ENCODE measurements at regions not wholly inside any gene's neighbourhood (a gene's known extent, or its start where the extent isn't known, plus 50 kb on each side); places are given as distances from the start of the nearest gene placed in this dataset.
"Not testable (repeated sequence)": the region's sequence is repeated elsewhere in the genome, so short reads cannot be mapped to it uniquely, and the experiment has no call there.

GRCh38 chr15:20608179-20608578 is 66.6 kb upstream of the GOLGA6L6 start:
- H3K36me3 Mint-ChIP-seq; H3K27me3 Mint-ChIP-seq; DNase-seq (ENCODE audit: low spot score in 2 of 2); ATAC-seq (ENCODE audit: low read depth); H3K9me3 Mint-ChIP-seq; H3K4me1 Mint-ChIP-seq; H3K4me3 Mint-ChIP-seq; H3K27ac Mint-ChIP-seq: not testable (repeated sequence)

- not testable (repeated sequence) for H3K9me3 Mint-ChIP-seq; H3K27me3 Mint-ChIP-seq; H3K27ac Mint-ChIP-seq; H3K4me1 Mint-ChIP-seq; ATAC-seq (ENCODE audit: low read depth); H3K4me3 Mint-ChIP-seq; DNase-seq (ENCODE audit: low spot score in 2 of 2); H3K36me3 Mint-ChIP-seq
Observed at GRCh38 chr15:20597245-20597644, 55.6 kb upstream of the GOLGA6L6 start.

- not testable (repeated sequence) for DNase-seq (ENCODE audit: low spot score in 2 of 2); H3K4me3 Mint-ChIP-seq; H3K4me1 Mint-ChIP-seq; H3K27me3 Mint-ChIP-seq; H3K36me3 Mint-ChIP-seq; H3K27ac Mint-ChIP-seq; H3K9me3 Mint-ChIP-seq; ATAC-seq (ENCODE audit: low read depth)
Observed at GRCh38 chr15:20594219-20594618, 52.6 kb upstream of the GOLGA6L6 start.

GRCh38 chr15:20591936-20592335 is 50.3 kb upstream of the GOLGA6L6 start:
- ATAC-seq (ENCODE audit: low read depth); H3K27ac Mint-ChIP-seq: not testable (repeated sequence)

More at GRCh38 chr15:20591936-20592335, 50.3 kb upstream of the GOLGA6L6 start:
- H3K4me3 Mint-ChIP-seq; H3K9me3 Mint-ChIP-seq; H3K36me3 Mint-ChIP-seq; H3K27me3 Mint-ChIP-seq; H3K4me1 Mint-ChIP-seq; DNase-seq (ENCODE audit: low spot score in 2 of 2): not testable (repeated sequence)
